ENCODE measurements at regions not wholly inside any gene's neighbourhood (a gene's known extent, or its start where the extent isn't known, plus 50 kb on each side); places are given as distances from the start of the nearest gene placed in this dataset.

DNA sequence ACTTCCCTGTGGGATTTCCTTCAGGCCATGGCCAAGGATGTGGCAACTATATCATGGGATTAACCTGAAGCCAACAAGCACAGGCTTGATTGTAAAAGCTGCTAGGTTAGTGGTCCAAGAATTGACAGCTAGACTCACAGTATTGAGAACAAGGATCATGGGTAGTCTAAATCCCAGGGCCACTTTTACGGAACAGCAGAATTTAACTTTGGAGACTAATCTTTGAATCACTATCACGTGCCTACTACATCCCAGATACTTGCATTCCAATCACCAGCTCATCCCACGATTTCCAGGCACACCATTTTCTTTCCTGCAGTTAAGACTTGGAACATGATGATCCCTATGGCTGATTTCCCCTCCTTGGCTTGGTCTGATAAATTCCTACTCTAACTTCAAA, 65.6 kb upstream of the ADO start:
- TF ChIP-seq, protein P1, sequence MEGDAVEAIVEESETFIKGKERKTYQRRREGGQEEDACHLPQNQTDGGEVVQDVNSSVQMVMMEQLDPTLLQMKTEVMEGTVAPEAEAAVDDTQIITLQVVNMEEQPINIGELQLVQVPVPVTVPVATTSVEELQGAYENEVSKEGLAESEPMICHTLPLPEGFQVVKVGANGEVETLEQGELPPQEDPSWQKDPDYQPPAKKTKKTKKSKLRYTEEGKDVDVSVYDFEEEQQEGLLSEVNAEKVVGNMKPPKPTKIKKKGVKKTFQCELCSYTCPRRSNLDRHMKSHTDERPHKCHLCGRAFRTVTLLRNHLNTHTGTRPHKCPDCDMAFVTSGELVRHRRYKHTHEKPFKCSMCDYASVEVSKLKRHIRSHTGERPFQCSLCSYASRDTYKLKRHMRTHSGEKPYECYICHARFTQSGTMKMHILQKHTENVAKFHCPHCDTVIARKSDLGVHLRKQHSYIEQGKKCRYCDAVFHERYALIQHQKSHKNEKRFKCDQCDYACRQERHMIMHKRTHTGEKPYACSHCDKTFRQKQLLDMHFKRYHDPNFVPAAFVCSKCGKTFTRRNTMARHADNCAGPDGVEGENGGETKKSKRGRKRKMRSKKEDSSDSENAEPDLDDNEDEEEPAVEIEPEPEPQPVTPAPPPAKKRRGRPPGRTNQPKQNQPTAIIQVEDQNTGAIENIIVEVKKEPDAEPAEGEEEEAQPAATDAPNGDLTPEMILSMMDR (conservative IDR thresholded peaks at IDR 0.05 in 1 of 2, IDR thresholded peaks at IDR 0.05 in 1 of 2; ENCODE audit: extremely low read depth in 1 of 2, insufficient read depth in 1 of 2, low read depth in 1 of 2, low read length in 2 of 2): no peak
- no peak for TF ChIP-seq EZH2 (IDR thresholded peaks at IDR 0.05; ENCODE audit: borderline replicate concordance, low read length)
